Ishikawa (cell line): ENCODE measurements at regions not wholly inside any gene's neighbourhood (a gene's known extent, or its start where the extent isn't known, plus 50 kb on each side); places are given as distances from the start of the nearest gene placed in this dataset.

Experiments used
- CEBPB ChIP-seq: IDR thresholded peaks from 2 replicates; pipeline ENCODE4 v1.6.1; 2012
- CREB1 ChIP-seq: IDR thresholded peaks from 2 replicates; pipeline ENCODE4 v1.6.1; 2012; ENCODE audit warnings: low read depth
- EGR1 ChIP-seq: IDR thresholded peaks from 2 replicates; pipeline ENCODE4 v1.6.1; 2012
- EP300 ChIP-seq: IDR thresholded peaks from 2 replicates; pipeline ENCODE4 v1.6.1; 2012; ENCODE audit warnings: borderline replicate concordance
- FOXM1 ChIP-seq: IDR thresholded peaks from 2 replicates; pipeline ENCODE4 v1.6.1; 2012; ENCODE audit warnings: low read depth, borderline replicate concordance
- MAX ChIP-seq: IDR thresholded peaks from 2 replicates; pipeline ENCODE4 v1.6.1; 2012
- NFIC ChIP-seq: IDR thresholded peaks from 2 replicates; pipeline ENCODE4 v1.6.1; 2012
- RAD21 ChIP-seq: IDR thresholded peaks from 2 replicates; pipeline ENCODE4 v1.6.1; 2012; ENCODE audit warnings: low read depth
- REST ChIP-seq: IDR thresholded peaks from 2 replicates; pipeline ENCODE4 v1.6.1; 2012; ENCODE audit warnings: low read depth, mild to moderate bottlenecking
- TAF1 ChIP-seq: IDR thresholded peaks from 2 replicates; pipeline ENCODE4 v1.6.1; 2012; ENCODE audit warnings: low read depth, mild to moderate bottlenecking
- TCF12 ChIP-seq: IDR thresholded peaks from 2 replicates; pipeline ENCODE4 v1.6.1; 2012; ENCODE audit warnings: low read depth
- TEAD4 ChIP-seq: IDR thresholded peaks from 2 replicates; pipeline ENCODE4 v1.6.1; 2012
- USF1 ChIP-seq: IDR thresholded peaks from 2 replicates; pipeline ENCODE4 v1.6.1; 2012
- YY1 ChIP-seq: IDR thresholded peaks from 2 replicates; pipeline ENCODE4 v1.6.1; 2012; ENCODE audit warnings: low read depth
- ZBTB7A ChIP-seq: IDR thresholded peaks from 2 replicates; pipeline ENCODE4 v1.6.1; 2012; ENCODE audit warnings: low read depth

GRCh38 chr6:111993342-111993741 lies 60.6 kb upstream of the CCN6 start:
- TF ChIP-seq RAD21, result no peak
- TF ChIP-seq TEAD4, result no peak
- TF ChIP-seq FOXM1, result no peak
- no peak for TF ChIP-seq REST
- TF ChIP-seq TAF1, result no peak
- TF ChIP-seq ZBTB7A, result no peak
- no peak for TF ChIP-seq CREB1
- no peak for TF ChIP-seq YY1
- TF ChIP-seq MAX, result no peak
- TF ChIP-seq USF1, result no peak
- TF ChIP-seq TCF12, result no peak
- TF ChIP-seq CEBPB, result no peak
- no peak for TF ChIP-seq NFIC
- TF ChIP-seq EGR1, result no peak

- no peak for TF ChIP-seq ZBTB7A
- no peak for TF ChIP-seq EP300
- no peak for TF ChIP-seq EGR1
- TF ChIP-seq TAF1, result no peak
- TF ChIP-seq CREB1, result no peak
- TF ChIP-seq NFIC, result no peak
- TF ChIP-seq CEBPB, result no peak
- no peak for TF ChIP-seq RAD21
These were observed 59.1 kb upstream of the CCN6 start for GRCh38 chr6:111994791-111995190.

GRCh38 chr6:111995404-111995803 lies 58.5 kb upstream of the CCN6 start:
- TF ChIP-seq EP300 (no peak), EGR1 (no peak), MAX (no peak), REST (no peak), TEAD4 (no peak), USF1 (no peak), TAF1 (no peak), CEBPB (no peak), NFIC (no peak), FOXM1 (no peak), RAD21 (no peak), TCF12 (no peak), YY1 (no peak), CREB1 (no peak), ZBTB7A (no peak)

GRCh38 chr6:111996144-111996865 lies 57.6 kb upstream of the CCN6 start:
- TF ChIP-seq TCF12 (no peak), FOXM1 (no peak), EP300 (no peak), RAD21 (no peak), CREB1 (no peak), TEAD4 (no peak), YY1 (no peak), TAF1 (no peak)

GRCh38 chr6:111997078-111997852 lies 56.6 kb upstream of the CCN6 start:
- TF ChIP-seq USF1 (no peak), MAX (peak; percentile 48; the same call in 1 of the 2 replicates), EP300 (no peak), RAD21 (peak; percentile 96)
